Dermis blood vessel endothelial cell (primary cell): ENCODE measurements at regions not wholly inside any gene's neighbourhood (a gene's known extent, or its start where the extent isn't known, plus 50 kb on each side); places are given as distances from the start of the nearest gene placed in this dataset.
A peak's percentile ranks its signal among the peaks of the same experiment; 100 is the strongest.
"Not testable (repeated sequence)": the region's sequence is repeated elsewhere in the genome, so short reads cannot be mapped to it uniquely, and the experiment has no call there.

Experiments used
- DNase-seq: peaks from one replicate; pipeline ENCODE4 v3.0.0; 2010

- not testable (repeated sequence) for DNase-seq
Measured at GRCh38 chrX:79026742-79027141, 81.6 kb downstream of the P2RY10 start.

- DNase-seq: no peak
Measured at GRCh38 chrX:79035421-79035820, 90.2 kb downstream of the P2RY10 start.

GRCh38 chrX:79036157-79036880 is 91.1 kb downstream of the P2RY10 start:
- DNase-seq: no peak

GRCh38 chrX:79065696-79066095 is 78.8 kb upstream of the GPR174 start:
- no peak for DNase-seq

- no peak for DNase-seq
Measured at GRCh38 chrX:79078114-79078513, 66.4 kb upstream of the GPR174 start.

GRCh38 chrX:79079477-79079876 is 65.0 kb upstream of the GPR174 start:
- no peak for DNase-seq

- no peak for DNase-seq
Measured at GRCh38 chrX:79080141-79080540, 64.3 kb upstream of the GPR174 start.

GRCh38 chrX:79081895-79082512 is 62.5 kb upstream of the GPR174 start:
- DNase-seq: peak; percentile 53

- no peak for DNase-seq
Measured at GRCh38 chrX:79082899-79083298, 61.6 kb upstream of the GPR174 start.

GRCh38 chrX:79084923-79085322 is 59.6 kb upstream of the GPR174 start:
- no peak for DNase-seq

- no peak for DNase-seq
Measured at GRCh38 chrX:79089896-79090584, 54.4 kb upstream of the GPR174 start.

GRCh38 chrX:79094075-79094832 is 50.2 kb upstream of the GPR174 start:
- DNase-seq: no peak
